22Rv1 (cell line): ENCODE measurements at regions not wholly inside any gene's neighbourhood (a gene's known extent, or its start where the extent isn't known, plus 50 kb on each side); places are given as distances from the start of the nearest gene placed in this dataset.

Experiments used
- CTCF ChIP-seq: fragments of 450-650 bp; IDR thresholded peaks from 2 replicates; pipeline ENCODE4 v1.5.1; 2017; ENCODE audit warnings: mild to moderate bottlenecking
- ZFX ChIP-seq: fragments of 450-650 bp; IDR thresholded peaks from 2 replicates; pipeline ENCODE4 v1.6.1; 2017; ENCODE audit warnings: antibody characterized with exemption, borderline replicate concordance

DNA sequence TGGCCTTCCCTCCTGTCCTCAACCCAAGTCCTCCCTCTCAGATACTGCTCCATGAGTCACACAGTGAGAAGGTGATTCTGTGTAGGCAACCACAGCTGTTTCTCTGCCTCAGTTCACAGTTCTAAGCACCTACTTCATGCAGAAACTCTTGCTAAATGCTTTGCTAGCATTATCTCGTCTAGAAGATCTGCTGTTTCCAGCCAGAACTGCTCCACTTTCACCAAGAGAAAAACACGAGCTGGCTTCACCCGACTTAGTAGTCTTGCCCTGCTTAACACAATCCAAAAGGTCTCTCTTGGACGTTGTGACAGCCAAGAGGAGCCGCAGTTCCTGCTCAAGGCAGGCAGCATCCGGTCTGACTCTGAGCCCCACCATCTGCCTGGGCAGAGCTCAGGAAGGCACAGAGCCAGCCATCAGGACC lies 272.1 kb downstream of the UACA start:
- TF ChIP-seq CTCF, result no peak
- TF ChIP-seq ZFX, result no peak
